ENCODE measurements at regions not wholly inside any gene's neighbourhood (a gene's known extent, or its start where the extent isn't known, plus 50 kb on each side); places are given as distances from the start of the nearest gene placed in this dataset.

GRCh38 chr1:77631302-77631701, 51.2 kb downstream of the ZZZ3 start:
- ChIA-PET POLR2A (no interaction called here), CTCF (no interaction called here)

More at GRCh38 chr1:77631302-77631701, 51.2 kb downstream of the ZZZ3 start:
- H2AFZ ChIP-seq (ENCODE audit: low read depth, low read length): no peak overlapping the region
- no peaks in the 10 kb centered on the region for H3K9me3 ChIP-seq (replicated peaks; ENCODE audit: control insufficient read depth, insufficient read depth, low read length)
- no peaks in the 10 kb centered on the region for H3K9me1 ChIP-seq (replicated peaks; ENCODE audit: control insufficient read depth, extremely low read depth, insufficient read depth, low read length)
- no peak overlapping the region for H3K4me2 ChIP-seq (ENCODE audit: insufficient read depth, low read length)
- TF ChIP-seq CTCF (IDR thresholded peaks at IDR 0.05; ENCODE audit: extremely low read depth in 1 of 2, insufficient read depth in 1 of 2, low read depth in 1 of 2, low read length in 2 of 2): no peak
- no peak for TF ChIP-seq JUN (IDR thresholded peaks at IDR 0.05; ENCODE audit: borderline replicate concordance, insufficient read depth, insufficient read length, low read depth)
- TF ChIP-seq FOS (IDR thresholded peaks at IDR 0.05; ENCODE audit: borderline replicate concordance, insufficient read depth, low read length): no peak
- TF ChIP-seq EZH2 (IDR thresholded peaks at IDR 0.05; ENCODE audit: borderline replicate concordance, low read depth, low read length, severe bottlenecking): no peak
- TF ChIP-seq, protein P1, sequence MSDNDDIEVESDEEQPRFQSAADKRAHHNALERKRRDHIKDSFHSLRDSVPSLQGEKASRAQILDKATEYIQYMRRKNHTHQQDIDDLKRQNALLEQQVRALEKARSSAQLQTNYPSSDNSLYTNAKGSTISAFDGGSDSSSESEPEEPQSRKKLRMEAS (IDR thresholded peaks at IDR 0.05; ENCODE audit: insufficient read depth, insufficient read length): no peak
- no peak for TF ChIP-seq POLR2AphosphoS5 (IDR thresholded peaks at IDR 0.05; ENCODE audit: insufficient read depth, low read depth, low read length)
- no peak for TF ChIP-seq MYC (IDR thresholded peaks at IDR 0.05; ENCODE audit: low read depth, low read length)
- TF ChIP-seq GATA2 (IDR thresholded peaks at IDR 0.05; ENCODE audit: insufficient read depth, insufficient read length, low read depth, low read length): no peak
- intact Hi-C loops (cut with micrococcal nuclease): no loop called here
- H3K9ac ChIP-seq (replicated peaks; ENCODE audit: extremely low read depth, insufficient read depth, low read length): no peak overlapping the region
- peaks cover 2% of the 10 kb centered on the region for H4K20me1 ChIP-seq (replicated peaks; ENCODE audit: control insufficient read depth, extremely low read depth, insufficient read depth, low read length)
- no peak overlapping the region for H3K4me3 ChIP-seq (replicated peaks in 1 of 3; ENCODE audit: insufficient read depth in 1 of 3, low read depth in 1 of 3, low read length in 3 of 3)
- no TSS peak for BruUV-seq (replicated peaks)
- peaks cover 3% of the 10 kb centered on the region for H3K4me1 ChIP-seq (ENCODE audit: control insufficient read depth, extremely low read depth, insufficient read depth, low read length)
- no peak overlapping the region for H3K27ac ChIP-seq (ENCODE audit: insufficient read depth, low read depth, low read length)
- H3K36me3 ChIP-seq (ENCODE audit: control insufficient read depth in 2 of 2, extremely low read depth in 1 of 2, insufficient read depth in 2 of 2, low read length in 2 of 2): peaks cover 10 to 13% of the 10 kb centered on the region in 2 experiments
- no peak for FAIRE-seq
- H3K79me2 ChIP-seq (ENCODE audit: control insufficient read depth, insufficient read depth, low read length): peaks cover 3% of the 10 kb centered on the region
- H3K27me3 ChIP-seq (ENCODE audit: control insufficient read depth in 2 of 2, insufficient read depth in 2 of 2, low read length in 2 of 2): no peaks in the 10 kb centered on the region
- dilution Hi-C loops (cut with MboI; ENCODE audit: extremely low pct_ligation_motif_present, low sequenced_read_pairs): no loop called here
- DNase-seq (ENCODE audit: low read depth, low spot score): no peak

Data from endothelial cell of umbilical vein (primary cell).